G401.6 (cell line): ENCODE measurements at regions not wholly inside any gene's neighbourhood (a gene's known extent, or its start where the extent isn't known, plus 50 kb on each side); places are given as distances from the start of the nearest gene placed in this dataset.

Experiments
- FAIRE-seq: peaks from 2 replicates; lab custom pipeline; 2012; peaks lifted over from hg19 to GRCh38; lab: Jason Lieb, UNC

GRCh38 chr16:85328676-85329058 is 216.4 kb upstream of the CIBAR2 start:
- no peak for FAIRE-seq

GRCh38 chr16:85329059-85329812 is 217.0 kb upstream of the CIBAR2 start:
- FAIRE-seq: peak; percentile 84

- FAIRE-seq: no peak
Measured at GRCh38 chr16:85330006-85330693, 217.9 kb upstream of the CIBAR2 start.

- peak; percentile 99 for FAIRE-seq
Measured at GRCh38 chr16:85330694-85331188, 218.5 kb upstream of the CIBAR2 start.

DNA sequence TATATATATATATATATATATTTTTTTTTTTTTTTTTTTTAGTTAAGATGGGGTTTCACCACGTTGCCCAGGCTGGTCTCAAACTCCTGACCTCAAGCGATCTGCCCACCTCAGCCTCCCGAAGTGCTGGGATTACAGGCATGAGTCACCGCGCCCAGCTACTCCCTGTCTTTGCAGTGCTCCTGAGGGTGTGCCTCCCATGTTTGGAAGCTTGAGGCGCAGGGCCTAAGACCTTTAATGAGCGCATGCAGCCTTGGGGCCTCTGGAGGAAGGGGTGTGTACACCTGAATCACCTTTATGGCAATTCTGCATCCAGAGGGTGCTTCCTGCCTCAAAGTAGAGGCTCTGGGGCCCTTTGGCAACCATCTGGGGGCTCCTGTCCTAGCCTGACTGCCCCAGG is 219.4 kb upstream of the CIBAR2 start:
- no peak for FAIRE-seq

DNA sequence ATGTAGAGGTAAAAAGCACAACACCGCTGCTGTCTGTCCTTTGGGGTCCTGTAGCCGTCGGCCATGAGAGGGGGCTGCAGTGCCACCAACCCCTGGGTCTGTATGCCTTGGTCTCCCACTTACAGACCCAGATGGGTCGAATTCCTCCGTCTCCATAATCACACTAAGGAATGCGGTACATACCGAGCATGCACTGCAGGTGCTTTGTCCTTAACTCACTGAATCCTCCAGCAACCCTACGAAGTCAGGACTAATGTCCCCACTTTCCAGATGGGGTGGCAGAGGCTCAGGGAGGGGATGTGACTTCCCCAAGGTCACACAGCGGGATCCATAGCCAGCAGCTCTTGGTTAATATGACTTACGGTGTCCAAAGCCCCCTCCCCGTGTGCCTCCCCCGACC is 219.9 kb upstream of the CIBAR2 start:
- no peak for FAIRE-seq

DNA sequence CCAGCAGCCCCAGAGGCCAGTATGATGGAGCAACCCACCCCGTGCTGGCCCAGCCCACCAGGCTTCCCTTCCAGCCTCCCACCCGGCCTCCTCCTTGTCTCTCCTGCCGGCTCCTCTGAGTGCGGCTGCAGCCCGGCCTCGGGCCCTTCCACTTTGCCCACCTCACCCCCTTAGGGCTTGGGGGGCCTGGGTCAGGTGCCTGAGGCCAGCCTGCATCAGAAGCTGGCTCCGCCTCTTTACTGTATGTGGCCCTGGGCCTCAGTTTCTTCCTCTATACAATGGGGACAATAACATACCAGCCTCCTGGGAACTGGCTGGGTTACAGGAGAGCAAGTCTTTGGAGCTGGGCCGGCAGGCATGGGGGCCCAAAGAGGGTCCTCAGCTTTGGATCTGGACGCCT is 221.1 kb upstream of the CIBAR2 start:
- FAIRE-seq: no peak

DNA sequence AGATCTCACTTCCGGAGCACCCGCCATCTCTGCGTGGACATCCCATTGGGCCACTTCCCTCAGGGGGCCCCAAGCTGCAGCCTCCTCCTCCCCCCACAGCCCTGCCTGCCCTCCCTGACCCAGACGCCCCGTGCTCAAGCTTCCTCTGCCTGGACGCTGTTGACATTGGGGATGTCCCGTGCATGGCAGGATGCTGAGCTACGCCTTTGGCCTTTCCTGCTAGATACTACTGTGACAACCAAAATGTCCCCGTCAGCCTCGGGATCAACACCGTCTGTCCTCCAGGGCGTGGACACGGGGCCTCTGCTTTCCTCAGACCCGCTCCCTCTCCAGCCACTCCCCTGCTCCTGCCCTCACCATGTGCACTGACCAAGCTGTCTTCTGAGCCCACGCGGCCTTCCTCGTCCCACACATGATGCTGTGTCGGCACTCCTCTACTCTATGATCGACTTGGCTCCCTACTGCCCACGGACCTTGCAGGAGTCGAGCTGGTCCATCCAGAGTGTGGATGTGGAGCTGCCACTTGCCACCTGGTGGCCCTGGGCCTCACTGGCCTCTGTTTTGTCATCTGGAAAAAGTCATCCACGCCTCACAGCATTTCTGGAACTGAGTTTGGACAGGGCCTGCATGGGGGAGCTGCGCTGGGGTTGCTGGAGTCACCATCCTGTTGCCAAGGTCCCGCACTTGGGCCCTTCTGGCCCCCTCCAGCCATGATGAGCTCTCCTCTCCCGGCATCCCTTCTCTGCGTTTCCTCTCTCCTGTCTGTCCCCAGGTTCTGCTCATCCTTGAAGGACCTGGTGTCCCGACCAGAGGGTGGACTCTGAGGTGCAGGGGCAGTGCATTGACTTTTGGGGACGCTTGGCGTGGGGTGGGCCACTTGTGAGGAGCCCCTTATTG is 221.7 kb upstream of the CIBAR2 start:
- FAIRE-seq: no peak

DNA sequence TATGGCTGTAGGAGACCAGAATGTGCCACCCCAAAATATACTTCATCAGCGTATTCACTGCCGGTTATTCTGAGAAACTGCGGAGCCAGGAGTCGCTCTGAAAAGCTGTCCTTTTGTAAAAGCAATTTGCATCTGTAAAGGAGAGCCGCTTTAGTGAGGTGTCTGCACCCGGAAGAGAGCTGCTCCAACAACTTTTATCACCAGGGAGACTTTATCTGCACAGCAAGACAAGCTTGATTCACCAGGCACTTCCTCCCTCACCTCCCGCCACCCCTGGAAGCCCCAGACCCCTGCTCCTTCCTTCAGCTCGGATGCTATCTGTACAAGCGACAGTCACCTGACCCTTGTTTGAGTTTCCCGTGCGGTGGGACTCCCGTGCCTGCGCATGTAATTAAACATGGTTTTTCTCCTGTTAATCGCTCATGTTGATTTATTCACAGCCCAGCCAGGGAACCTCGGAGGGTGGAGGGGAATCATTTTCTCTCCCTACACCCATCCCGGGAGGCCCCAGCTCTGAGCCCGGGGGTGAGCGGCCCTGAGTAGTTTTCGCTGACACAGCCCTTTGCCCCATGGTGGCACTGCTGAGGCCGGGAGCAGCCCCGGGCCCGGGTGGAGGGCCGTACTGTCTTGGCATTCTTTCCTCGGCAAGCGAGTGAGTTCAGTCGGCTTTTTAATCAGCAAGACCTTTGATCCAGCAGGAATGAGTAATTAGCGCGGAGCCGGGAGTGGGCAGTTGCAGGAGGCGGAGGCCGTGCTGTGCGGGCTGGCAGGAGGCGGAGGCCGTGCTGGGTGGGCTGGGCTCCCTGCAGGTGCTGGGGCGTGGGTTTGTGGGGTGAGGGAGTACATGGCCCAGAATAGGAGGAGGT is 222.7 kb upstream of the CIBAR2 start:
- FAIRE-seq: no peak

GRCh38 chr16:85335584-85336491 is 223.6 kb upstream of the CIBAR2 start:
- FAIRE-seq: no peak

GRCh38 chr16:85337910-85338637 is 225.8 kb upstream of the CIBAR2 start:
- FAIRE-seq: no peak

DNA sequence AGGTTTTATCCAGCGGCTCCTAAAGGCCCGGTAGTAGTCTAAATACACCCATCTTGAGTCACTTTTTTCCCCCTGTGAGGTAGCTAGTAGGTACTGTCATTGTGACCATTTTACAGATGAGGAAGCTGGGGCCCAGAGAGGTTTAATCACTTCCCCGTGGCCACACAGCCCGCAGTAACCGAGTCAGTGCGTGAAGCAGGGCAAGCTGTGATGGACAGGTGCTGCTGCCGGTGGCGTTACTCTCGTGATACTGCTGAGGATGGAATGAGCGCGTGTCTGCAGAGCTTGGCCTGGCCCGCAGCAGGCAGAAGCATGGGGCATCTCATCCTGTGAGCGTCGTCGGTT is 226.3 kb upstream of the CIBAR2 start:
- FAIRE-seq: no peak

GRCh38 chr16:85338989-85339685 is 226.9 kb upstream of the CIBAR2 start:
- no peak for FAIRE-seq

DNA sequence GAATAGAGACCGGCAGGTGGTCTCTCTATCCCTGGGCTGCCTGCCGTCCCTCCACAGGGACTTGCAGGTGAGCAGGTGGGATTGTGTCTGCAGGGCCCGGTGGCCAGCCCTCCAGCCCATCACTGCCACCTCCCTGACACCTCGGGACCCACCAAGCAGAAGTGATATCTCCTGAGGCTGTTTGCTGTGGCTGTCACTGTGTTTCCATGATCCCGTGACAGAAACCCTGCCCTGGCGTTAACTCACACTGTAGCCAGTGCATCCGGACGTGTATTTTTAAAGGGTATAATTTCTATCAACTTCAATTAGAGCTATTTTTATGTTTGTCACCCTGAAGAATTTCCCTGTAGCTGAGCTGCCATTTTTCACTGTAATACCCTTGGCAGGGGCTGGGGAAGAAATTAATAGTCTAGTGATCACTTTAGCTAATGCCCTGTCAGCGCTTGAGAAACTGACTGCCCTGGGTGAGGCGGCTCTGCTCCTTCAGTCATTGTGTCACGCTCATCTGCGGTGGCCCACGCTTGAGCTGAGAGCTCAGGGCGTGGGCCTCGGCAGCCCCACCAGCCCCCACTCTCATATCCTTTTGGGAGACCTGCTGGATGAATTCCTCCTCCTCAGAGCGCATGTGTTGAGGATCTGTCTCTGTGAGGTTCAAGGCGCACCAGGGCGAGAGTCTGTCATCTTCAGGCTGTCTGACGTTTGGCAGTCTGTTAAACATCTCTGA is 229.9 kb upstream of the CIBAR2 start:
- FAIRE-seq: no peak

GRCh38 chr16:85344502-85345128 is 232.3 kb upstream of the CIBAR2 start:
- no peak for FAIRE-seq

GRCh38 chr16:85345129-85345639 is 232.9 kb upstream of the CIBAR2 start:
- no peak for FAIRE-seq

GRCh38 chr16:85346404-85347212 is 234.3 kb upstream of the CIBAR2 start:
- no peak for FAIRE-seq
